Gastrocnemius medialis (tissue), 4 donors: ENCODE measurements at regions not wholly inside any gene's neighbourhood (a gene's known extent, or its start where the extent isn't known, plus 50 kb on each side); places are given as distances from the start of the nearest gene placed in this dataset.

ENCODE experiments used
- CTCF ChIP-seq, 5 experiments: fragments of 450-650 bp in 3 of 5; fragments of 200-600 bp in 2 of 5; sonication (generic) in 2 of 5; IDR thresholded peaks in 4 of 5; conservative IDR thresholded peaks in 1 of 5; 1 replicate in 4 of 5; 2 replicates in 1 of 5; pipeline ENCODE4 v1.5.1; 2016 to 2019; ENCODE audit warnings: antibody characterized with exemption in 5 of 5, mild to moderate bottlenecking in 3 of 5, moderate library complexity in 3 of 5
- POLR2A ChIP-seq, 2 donors: fragments of 450-650 bp; IDR thresholded peaks; one replicate each; pipeline ENCODE4 v1.6.1; 2017; ENCODE audit warnings: antibody characterized with exemption in 2 of 2, mild to moderate bottlenecking in 2 of 2, moderate library complexity in 2 of 2

GRCh38 chr15:37801529-37801928 lies 132.9 kb upstream of the TMCO5A start:
- TF ChIP-seq CTCF (IDR thresholded peaks at IDR 0.05 in 4 of 5, conservative IDR thresholded peaks at IDR 0.05 in 1 of 5): no peak
- no peak for TF ChIP-seq POLR2A (IDR thresholded peaks at IDR 0.05)
